ENCODE measurements at regions not wholly inside any gene's neighbourhood (a gene's known extent, or its start where the extent isn't known, plus 50 kb on each side); places are given as distances from the start of the nearest gene placed in this dataset.
A peak's percentile ranks its signal among the peaks of the same experiment; 100 is the strongest.

- ChIA-PET RAD21 (ENCODE audit: unreplicated experiment) (interaction anchor here (0.7 kb wide), 1 partner anchor 27 kb away, joined by 3 read pairs; no protein-coding TSS in a partner anchor), CTCF (interaction anchor here (0.6 to 0.9 kb wide), 2 partner anchors 10 to 931 kb away, joined by 3 read pairs; no protein-coding TSS in a partner anchor), SMC1A (ENCODE audit: uncharacterized antibody, unreplicated experiment) (interaction anchor here (1.1 to 2.8 kb wide), 3 partner anchors 16 to 82 kb away, joined by 3 to 6 read pairs (median 3); no protein-coding TSS in a partner anchor), POLR2A (no interaction called here)
- no peak overlapping the region for H3K4me3 ChIP-seq
- ATAC-seq (no peak), DNase-seq (ENCODE audit: low read depth, low spot score) (no peak), FAIRE-seq (no peak)
- BruUV-seq (replicated peaks) = no TSS peak
- in situ Hi-C loops (cut with MboI) (no loop called here), intact Hi-C loops (cut with micrococcal nuclease; ENCODE audit: unreplicated experiment) (no loop called here)
- H2AFZ ChIP-seq (ENCODE audit: control insufficient read depth, low read depth, low read length) = no peak overlapping the region
- peaks cover 9% of the 10 kb centered on the region for H3K4me1 ChIP-seq (ENCODE audit: control insufficient read depth, insufficient read depth, low read length)
- H3K4me2 ChIP-seq (ENCODE audit: control insufficient read depth, insufficient read depth) = no peak overlapping the region
- TF ChIP-seq MYC (IDR thresholded peaks at IDR 0.05; ENCODE audit: insufficient read depth, insufficient read length, insufficient replicate concordance, low read length, severe bottlenecking) (no peak), CBX5 (IDR thresholded peaks at IDR 0.05; ENCODE audit: low read depth) (no peak), CEBPB (IDR thresholded peaks at IDR 0.05; ENCODE audit: borderline replicate concordance in 1 of 2, low read depth in 2 of 2, low read length in 2 of 2) (no peak), SKIL (IDR thresholded peaks at IDR 0.05; ENCODE audit: low read depth, poor library complexity, severe bottlenecking) (no peak), ZSCAN29 (IDR thresholded peaks at IDR 0.05) (no peak), RBBP5 (conservative IDR thresholded peaks at IDR 0.05) (no peak), RELA (IDR thresholded peaks at IDR 0.05; ENCODE audit: borderline replicate concordance, partially characterized antibody) (no peak), ZBTB33 (IDR thresholded peaks at IDR 0.05) (no peak), MYB (IDR thresholded peaks at IDR 0.05; ENCODE audit: borderline replicate concordance, low read depth, low read length) (no peak), SMAD1 (IDR thresholded peaks at IDR 0.05; ENCODE audit: low read depth, partially characterized antibody) (no peak), HDAC6 (IDR thresholded peaks at IDR 0.05; ENCODE audit: unreplicated experiment) (no peak), RB1 (IDR thresholded peaks at IDR 0.05; ENCODE audit: borderline replicate concordance) (no peak)
- TF ChIP-seq, protein P1, sequence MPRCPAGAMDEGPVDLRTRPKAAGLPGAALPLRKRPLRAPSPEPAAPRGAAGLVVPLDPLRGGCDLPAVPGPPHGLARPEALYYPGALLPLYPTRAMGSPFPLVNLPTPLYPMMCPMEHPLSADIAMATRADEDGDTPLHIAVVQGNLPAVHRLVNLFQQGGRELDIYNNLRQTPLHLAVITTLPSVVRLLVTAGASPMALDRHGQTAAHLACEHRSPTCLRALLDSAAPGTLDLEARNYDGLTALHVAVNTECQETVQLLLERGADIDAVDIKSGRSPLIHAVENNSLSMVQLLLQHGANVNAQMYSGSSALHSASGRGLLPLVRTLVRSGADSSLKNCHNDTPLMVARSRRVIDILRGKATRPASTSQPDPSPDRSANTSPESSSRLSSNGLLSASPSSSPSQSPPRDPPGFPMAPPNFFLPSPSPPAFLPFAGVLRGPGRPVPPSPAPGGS (IDR thresholded peaks at IDR 0.05; ENCODE audit: borderline replicate concordance, insufficient read depth, low read depth, low read length, poor library complexity, severe bottlenecking) = peak; percentile 22
- TF ChIP-seq, protein P2, sequence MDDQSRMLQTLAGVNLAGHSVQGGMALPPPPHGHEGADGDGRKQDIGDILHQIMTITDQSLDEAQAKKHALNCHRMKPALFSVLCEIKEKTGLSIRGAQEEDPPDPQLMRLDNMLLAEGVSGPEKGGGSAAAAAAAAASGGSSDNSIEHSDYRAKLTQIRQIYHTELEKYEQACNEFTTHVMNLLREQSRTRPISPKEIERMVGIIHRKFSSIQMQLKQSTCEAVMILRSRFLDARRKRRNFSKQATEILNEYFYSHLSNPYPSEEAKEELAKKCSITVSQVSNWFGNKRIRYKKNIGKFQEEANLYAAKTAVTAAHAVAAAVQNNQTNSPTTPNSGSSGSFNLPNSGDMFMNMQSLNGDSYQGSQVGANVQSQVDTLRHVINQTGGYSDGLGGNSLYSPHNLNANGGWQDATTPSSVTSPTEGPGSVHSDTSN (IDR thresholded peaks at IDR 0.05; ENCODE audit: insufficient replicate concordance, low read depth, low read length) = peak; percentile 26
- no peaks in the 10 kb centered on the region; a peak in 1 of 4 replicates for H3K27me3 ChIP-seq (replicated peaks in 1 of 2; ENCODE audit: control insufficient read depth in 2 of 2, insufficient read depth in 2 of 2, low read length in 1 of 2)
- WGBS (ENCODE audit: insufficient coverage, insufficient replicate concordance, low lambda C conversion rate, missing lambda C conversion rate) = 90% methylated on average over 5 of the region's 5 CpGs
- no peak overlapping the region for H3K27ac ChIP-seq (ENCODE audit: control insufficient read depth, insufficient read depth)
- no peaks in the 10 kb centered on the region; the same call in 2 of the 3 replicates for H3K9me3 ChIP-seq (replicated peaks; ENCODE audit: control insufficient read depth, insufficient read depth, low read length)
- no peak overlapping the region for H3K9ac ChIP-seq (ENCODE audit: control insufficient read depth, insufficient read depth, low read length)
- H4K20me1 ChIP-seq (ENCODE audit: control insufficient read depth, insufficient read depth) = no peaks in the 10 kb centered on the region
- H3K36me3 ChIP-seq (ENCODE audit: control insufficient read depth in 2 of 2, insufficient read depth in 2 of 2, low read length in 1 of 2) = no peaks in the 10 kb centered on the region
- H3K79me2 ChIP-seq (ENCODE audit: control insufficient read depth, insufficient read depth, low read length) = no peaks in the 10 kb centered on the region
These were observed 193.4 kb downstream of the CD83 start for GRCh38 chr6:14310960-14311359.

Measured in GM12878 (cell line).